ENCODE measurements at regions not wholly inside any gene's neighbourhood (a gene's known extent, or its start where the extent isn't known, plus 50 kb on each side); places are given as distances from the start of the nearest gene placed in this dataset.

DNA sequence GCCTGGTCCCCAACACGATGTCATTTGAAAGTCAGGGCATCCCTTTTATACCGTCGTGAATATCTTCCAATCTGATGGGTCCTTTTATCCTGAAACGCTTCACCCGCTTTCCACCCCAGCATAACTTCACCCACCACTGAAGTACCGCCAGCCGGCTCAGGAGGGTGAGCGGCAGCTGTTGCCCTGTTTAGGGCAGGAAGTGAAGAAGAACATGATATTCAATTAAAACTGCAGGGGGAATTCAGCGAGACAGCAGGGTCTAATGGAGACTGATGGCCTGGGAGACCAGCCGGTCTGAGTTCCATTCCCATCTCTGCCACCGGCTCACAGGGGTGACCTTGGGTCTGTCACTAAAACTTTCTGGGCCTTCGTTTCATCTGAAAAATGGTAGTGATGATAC lies 68.2 kb upstream of the EGFLAM start:
- TF ChIP-seq, protein P1, sequence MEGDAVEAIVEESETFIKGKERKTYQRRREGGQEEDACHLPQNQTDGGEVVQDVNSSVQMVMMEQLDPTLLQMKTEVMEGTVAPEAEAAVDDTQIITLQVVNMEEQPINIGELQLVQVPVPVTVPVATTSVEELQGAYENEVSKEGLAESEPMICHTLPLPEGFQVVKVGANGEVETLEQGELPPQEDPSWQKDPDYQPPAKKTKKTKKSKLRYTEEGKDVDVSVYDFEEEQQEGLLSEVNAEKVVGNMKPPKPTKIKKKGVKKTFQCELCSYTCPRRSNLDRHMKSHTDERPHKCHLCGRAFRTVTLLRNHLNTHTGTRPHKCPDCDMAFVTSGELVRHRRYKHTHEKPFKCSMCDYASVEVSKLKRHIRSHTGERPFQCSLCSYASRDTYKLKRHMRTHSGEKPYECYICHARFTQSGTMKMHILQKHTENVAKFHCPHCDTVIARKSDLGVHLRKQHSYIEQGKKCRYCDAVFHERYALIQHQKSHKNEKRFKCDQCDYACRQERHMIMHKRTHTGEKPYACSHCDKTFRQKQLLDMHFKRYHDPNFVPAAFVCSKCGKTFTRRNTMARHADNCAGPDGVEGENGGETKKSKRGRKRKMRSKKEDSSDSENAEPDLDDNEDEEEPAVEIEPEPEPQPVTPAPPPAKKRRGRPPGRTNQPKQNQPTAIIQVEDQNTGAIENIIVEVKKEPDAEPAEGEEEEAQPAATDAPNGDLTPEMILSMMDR (IDR thresholded peaks at IDR 0.05; ENCODE audit: borderline replicate concordance, control extremely low read depth, extremely low read depth, insufficient read depth, missing control alignments) = no peak
- in situ Hi-C loops (cut with MboI; ENCODE audit: low sequenced_read_pairs, unreplicated experiment) = loop anchor here (10.0 to 25.0 kb wide), 2 partner anchors 345 to 778 kb away; partner anchors contain the start of gene GDNF
- DNase-seq (ENCODE audit: low spot score) = no peak

DNA sequence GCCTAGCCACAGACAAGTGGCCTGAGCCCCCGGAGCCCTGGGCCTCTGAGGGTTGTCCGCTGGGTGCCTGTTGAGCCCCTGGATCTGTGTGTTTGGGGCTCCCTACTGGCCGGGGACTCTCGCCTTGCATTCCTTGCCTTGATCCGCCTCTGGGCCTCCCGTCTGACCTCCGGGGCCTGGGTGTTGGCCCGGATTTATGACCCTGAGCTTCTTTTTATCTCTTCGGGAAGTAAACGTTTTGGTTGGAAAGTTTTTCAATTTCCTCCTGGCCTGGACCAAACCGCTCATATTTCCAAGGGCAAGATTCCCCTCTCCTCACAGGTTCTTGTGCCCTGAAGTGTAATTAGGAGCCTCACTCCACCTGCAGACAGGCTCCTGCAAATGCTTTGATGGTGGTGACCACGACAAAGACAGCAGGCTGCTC lies 69.3 kb upstream of the EGFLAM start:
- DNase-seq (ENCODE audit: low spot score) = no peak
- in situ Hi-C loops (cut with MboI; ENCODE audit: low sequenced_read_pairs, unreplicated experiment) = loop anchor here (25.0 kb wide), 1 partner anchor 777 kb away; no protein-coding TSS in a partner anchor
- TF ChIP-seq, protein P1 (IDR thresholded peaks at IDR 0.05; ENCODE audit: borderline replicate concordance, control extremely low read depth, extremely low read depth, insufficient read depth, missing control alignments) = no peak

DNA sequence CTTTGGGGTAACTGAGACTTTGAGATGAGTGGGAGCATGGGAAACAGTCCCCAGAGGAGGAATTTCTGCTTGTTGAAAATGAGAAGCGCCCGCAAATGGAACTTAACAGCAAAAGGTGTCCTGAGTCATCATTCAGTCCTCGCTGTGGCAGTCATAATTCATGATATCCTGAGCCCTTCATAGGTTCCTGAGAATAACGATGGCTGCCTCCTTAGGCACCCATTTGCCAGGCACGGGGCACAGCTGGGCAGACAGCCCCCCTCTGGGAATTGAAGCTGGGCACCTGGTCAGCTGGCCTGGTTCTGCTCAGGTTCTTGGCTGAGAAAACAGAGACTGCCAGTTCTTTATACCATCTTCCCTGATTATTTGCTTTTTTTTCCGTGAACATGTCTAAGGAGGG lies 69.8 kb upstream of the EGFLAM start:
- in situ Hi-C loops (cut with MboI; ENCODE audit: low sequenced_read_pairs, unreplicated experiment) = loop anchor here (25.0 kb wide), 1 partner anchor 776 kb away; no protein-coding TSS in a partner anchor
- TF ChIP-seq, protein P1 (IDR thresholded peaks at IDR 0.05; ENCODE audit: borderline replicate concordance, control extremely low read depth, extremely low read depth, insufficient read depth, missing control alignments) = no peak
- DNase-seq (ENCODE audit: low spot score) = no peak

DNA sequence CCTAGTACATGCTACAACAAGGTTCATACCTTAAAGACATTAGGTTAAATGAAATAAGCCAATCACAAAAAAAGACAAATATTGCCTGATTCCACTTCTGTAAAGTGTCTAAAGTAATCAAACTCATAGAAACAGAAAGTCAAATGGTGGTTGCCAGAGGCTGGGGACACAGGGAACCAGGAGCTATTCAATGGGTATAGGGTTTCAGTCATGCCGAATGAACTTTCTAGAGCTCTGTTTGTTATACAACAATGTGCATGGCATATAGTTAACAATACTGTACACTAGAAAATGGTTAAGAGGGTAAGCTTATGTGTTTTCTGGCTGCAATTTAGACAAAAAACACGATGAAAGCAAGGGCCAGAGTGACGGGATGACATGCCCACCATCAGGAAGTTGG lies 70.8 kb upstream of the EGFLAM start:
- in situ Hi-C loops (cut with MboI; ENCODE audit: low sequenced_read_pairs, unreplicated experiment) = loop anchor here (25.0 kb wide), 1 partner anchor 775 kb away; no protein-coding TSS in a partner anchor
- TF ChIP-seq, protein P1 (IDR thresholded peaks at IDR 0.05; ENCODE audit: borderline replicate concordance, control extremely low read depth, extremely low read depth, insufficient read depth, missing control alignments) = no peak
- no peak for DNase-seq (ENCODE audit: low spot score)

DNA sequence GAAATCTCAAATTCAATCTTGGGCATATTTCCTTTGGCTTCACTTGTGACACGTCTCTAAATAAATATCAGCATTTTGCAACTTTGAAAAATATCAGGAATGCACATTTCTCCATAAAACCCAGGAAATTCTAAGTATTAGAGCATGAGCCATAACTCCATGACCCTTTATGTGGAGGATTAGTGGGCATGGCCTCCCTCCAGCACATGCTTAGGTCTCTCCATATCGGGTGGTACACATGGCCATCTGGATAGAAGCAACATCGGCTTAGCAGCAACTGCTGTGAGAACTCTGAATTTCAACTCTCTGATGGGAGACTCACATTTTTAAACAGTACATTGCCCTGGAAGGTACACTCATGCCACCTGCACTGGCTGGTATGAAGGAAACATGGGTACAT lies 73.7 kb upstream of the EGFLAM start:
- in situ Hi-C loops (cut with MboI; ENCODE audit: low sequenced_read_pairs, unreplicated experiment) = loop anchor here (25.0 kb wide), 1 partner anchor 772 kb away; no protein-coding TSS in a partner anchor
- TF ChIP-seq, protein P1 (IDR thresholded peaks at IDR 0.05; ENCODE audit: borderline replicate concordance, control extremely low read depth, extremely low read depth, insufficient read depth, missing control alignments) = no peak
- DNase-seq (ENCODE audit: low spot score) = no peak

DNA sequence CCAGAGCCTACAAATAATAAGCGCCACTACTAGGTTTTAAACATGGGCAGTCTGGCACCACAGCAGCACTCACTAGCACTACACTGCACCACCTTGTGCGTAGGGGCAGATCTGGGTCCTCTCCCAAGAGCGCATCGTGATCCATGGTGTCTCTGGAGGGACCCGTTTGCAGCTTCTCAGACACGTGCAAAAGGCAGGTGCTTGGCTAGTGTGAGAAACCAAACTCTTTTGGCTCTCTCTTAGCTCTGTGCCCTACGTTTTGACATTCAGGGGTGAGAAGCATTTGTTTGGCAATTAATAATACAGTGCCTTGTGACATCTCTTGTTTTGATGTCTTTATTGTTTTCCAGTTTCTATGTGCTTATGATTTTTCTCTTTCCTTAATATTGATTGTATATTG lies 75.4 kb upstream of the EGFLAM start:
- DNase-seq (ENCODE audit: low spot score) = no peak
- TF ChIP-seq, protein P1 (IDR thresholded peaks at IDR 0.05; ENCODE audit: borderline replicate concordance, control extremely low read depth, extremely low read depth, insufficient read depth, missing control alignments) = no peak
- in situ Hi-C loops (cut with MboI; ENCODE audit: low sequenced_read_pairs, unreplicated experiment) = loop anchor here (25.0 kb wide), 1 partner anchor 771 kb away; no protein-coding TSS in a partner anchor
